HG03575 (cell line): ENCODE measurements at regions not wholly inside any gene's neighbourhood (a gene's known extent, or its start where the extent isn't known, plus 50 kb on each side); places are given as distances from the start of the nearest gene placed in this dataset.
"Not testable (repeated sequence)": the region's sequence is repeated elsewhere in the genome, so short reads cannot be mapped to it uniquely, and the experiment has no call there.

Experiments
- ATAC-seq: cut with Tn5 transposase; IDR thresholded peaks from one replicate; pipeline ENCODE4 v1.9.1; 2021; ENCODE audit not compliant: unreplicated experiment, insufficient number of reproducible peaks, low FRiP score; ENCODE audit errors: extremely low read depth

DNA sequence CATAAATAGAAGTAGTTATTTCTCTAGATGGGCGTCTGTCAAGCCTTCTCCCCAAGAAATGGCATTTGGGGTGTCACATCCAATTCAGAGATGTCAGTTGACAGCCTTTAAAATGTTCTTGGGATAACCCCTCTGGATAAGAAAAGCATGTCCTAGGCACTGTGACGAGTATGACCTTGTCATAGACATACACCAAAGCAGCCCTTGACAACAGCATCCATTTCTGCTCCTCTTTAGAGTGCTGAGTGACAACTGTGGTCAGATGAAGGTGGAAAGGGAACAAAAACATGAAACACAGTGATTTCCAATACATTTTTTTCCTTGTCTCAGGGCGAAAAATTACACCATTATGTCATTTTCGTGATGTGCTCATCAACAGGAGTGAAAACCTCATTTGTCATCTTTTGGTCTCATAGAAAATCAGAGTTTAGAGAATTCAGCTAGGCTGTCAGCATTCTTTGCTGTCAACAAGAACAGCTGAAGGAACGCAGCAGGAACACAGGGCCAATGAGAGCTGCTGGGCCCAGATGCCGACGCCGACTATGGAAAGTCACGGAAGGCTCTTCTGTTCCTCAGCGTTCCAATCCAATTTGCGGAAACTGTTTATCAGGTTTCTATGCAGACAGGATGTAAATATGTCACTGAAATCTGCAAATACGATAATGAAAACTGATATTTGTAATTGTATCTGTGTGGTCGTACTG lies 193.2 kb downstream of the ICOS start:
- no peak for ATAC-seq

DNA sequence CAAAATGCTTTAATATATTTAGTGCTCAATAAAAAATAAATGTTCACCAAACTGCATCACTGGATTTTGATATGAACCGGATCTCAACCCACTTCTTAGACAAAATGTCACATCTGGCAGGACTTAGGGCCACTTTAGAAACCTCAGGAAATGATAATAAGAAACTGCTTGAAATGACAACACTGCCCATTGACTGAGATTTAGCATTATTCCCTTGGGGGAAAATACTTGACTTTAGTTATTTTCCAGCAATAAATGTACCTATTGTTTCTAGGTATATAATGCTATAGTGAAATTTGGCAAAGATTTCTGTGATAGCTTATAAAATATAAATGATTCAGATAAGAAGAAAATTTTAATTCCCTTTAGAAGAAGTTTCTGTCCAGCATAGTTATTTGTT lies 195.1 kb downstream of the ICOS start:
- no peak for ATAC-seq

DNA sequence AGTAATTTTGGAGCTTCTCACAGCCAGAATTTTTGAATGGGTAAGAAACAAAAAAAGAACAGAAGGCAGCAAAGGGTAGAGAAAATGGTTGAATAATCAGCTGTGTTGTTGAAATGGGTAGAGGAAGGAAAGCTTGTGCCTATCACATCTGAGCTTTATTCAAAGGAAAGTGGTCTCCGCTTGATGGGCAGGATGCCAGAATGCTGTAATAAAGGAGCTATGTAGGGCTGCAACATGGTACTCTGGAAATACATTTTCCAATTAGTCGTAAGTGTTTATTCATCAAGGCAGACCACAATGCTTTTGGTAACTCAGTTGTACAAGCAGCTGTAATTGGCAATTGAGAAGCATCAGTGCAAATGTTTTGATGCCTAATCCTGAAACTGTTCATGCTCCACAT lies 196.9 kb downstream of the ICOS start:
- no peak for ATAC-seq

DNA sequence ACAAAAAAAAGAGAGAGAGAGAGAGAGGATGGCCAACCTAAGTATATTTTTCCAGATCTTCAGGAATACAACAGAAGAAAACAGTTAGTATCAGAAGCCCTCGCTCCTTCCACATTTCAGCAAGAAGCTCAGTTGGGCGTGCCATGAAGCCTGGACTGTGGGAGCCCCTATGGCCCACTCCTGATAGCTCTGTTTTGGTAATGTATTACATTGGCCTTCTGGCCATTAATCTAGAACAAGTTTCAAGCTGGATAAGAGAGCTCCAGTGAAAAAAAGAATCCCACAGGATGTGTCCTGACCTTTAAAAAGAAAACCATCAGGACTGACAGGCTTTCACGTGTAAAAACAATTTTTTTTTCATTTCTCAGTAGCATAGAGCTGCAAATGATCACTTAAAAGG lies 197.9 kb downstream of the ICOS start:
- ATAC-seq: no peak

DNA sequence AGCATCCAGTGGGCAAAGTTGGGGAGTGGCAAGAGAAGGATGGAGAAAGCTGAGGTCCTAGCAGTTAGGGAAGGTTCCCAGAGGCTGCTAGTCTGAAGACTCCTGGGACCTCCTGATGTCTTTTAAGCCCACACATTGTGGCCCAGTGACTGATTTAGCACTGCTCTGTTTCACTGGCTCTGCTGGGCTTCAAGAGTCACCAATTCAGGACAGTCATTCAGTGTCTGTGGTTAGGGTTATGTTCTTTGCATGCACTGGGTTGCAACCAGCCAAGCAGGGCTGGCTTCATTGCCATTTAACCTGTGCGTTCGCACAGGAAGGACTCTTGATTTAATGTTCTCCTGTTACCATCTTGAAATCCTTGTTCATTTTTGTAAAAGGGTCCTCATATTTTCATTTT lies 199.2 kb downstream of the ICOS start:
- ATAC-seq: no peak

DNA sequence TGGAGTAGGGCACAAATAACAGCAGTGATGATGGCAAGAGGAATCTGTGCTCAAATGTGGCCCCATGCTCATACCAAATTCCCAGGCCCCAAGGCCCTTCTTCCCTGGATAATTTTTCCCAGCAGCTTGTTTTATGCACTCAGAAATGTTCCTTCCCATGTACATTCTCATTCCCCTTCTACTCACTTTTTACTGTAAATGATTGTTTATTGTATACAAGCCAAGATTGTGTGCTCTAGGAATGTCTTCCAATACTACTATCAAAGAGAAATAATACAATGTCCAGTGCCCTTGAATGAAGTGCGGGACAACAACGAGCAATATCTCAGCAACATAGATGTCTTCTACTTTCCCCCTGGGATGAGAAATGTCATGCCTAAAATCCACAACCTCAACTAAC lies 201.6 kb downstream of the ICOS start:
- ATAC-seq: no peak

DNA sequence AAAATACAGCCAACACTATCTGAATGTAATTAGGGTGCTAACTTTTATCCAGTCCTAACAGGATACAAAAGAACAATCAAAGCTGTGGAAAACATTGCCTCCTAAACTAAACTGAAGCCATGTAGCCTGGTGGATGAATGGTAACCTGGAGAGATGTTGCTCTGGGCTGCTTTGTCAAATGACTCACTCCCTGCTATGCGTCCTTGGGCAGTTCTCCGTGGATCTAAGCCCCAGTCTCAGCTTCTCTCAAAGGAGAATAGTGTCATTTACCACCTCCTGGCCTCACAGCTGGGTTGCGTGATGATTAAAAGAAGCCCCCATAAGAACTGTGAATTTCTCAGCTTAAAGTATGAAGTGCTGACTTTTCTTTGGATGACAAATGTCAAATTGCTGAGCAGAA lies 203.7 kb downstream of the ICOS start:
- no peak for ATAC-seq

DNA sequence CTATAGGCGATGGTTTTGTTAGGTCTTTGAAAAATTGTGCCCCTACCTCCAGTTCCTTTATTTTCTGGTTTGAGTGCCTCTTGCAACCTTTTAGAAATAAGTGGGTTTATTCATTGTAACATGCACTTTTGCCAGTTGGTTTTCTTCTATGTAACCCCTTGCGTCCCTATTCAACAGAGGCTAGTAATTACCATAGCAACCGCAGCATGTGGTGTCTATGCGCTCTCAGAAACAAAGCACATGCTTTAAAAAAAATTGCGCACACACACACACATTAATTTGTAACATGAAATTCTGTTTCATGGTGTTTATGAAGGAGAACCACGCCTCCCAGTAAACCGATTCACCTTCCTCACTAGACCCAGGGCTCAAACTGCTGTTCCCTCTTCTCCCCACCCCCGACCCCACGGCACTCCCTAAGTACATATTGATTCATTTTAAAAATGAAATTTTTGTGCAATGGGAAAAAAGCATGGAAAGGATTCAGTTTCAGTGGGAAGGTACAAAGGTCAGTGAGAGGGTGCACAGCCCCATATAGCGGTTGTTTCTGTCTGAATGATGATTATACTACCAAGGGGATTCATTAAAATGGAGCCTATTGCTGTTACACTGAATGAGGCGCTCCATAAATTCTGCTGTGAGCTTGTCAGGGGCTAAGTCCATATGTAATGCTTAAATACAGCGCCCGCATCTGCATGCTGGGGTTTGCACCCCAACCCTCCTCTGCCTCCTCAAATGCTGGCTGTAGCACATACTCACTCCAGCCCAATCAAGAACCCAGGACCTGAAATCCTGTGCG lies 206.9 kb downstream of the ICOS start:
- no peak for ATAC-seq

DNA sequence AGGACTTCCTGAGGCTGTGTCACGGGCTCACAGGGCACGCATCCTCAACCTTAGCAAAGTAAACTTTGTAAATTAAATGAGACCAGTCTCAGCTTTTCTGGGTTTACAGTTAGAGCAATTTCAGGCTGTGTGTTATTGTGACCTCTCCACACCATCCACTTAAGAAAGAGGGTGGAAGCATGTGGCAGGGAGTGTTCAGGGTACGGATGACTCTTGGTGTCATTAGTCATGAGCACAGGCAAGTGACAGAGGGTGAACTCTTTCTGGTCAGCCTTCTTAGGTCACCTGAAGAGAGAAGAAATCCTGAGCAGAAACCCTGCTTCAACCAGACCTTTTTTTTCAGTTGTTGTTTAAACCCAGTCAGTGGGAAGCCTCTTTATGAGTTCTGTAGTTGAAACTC lies 207.9 kb downstream of the ICOS start:
- ATAC-seq: no peak

DNA sequence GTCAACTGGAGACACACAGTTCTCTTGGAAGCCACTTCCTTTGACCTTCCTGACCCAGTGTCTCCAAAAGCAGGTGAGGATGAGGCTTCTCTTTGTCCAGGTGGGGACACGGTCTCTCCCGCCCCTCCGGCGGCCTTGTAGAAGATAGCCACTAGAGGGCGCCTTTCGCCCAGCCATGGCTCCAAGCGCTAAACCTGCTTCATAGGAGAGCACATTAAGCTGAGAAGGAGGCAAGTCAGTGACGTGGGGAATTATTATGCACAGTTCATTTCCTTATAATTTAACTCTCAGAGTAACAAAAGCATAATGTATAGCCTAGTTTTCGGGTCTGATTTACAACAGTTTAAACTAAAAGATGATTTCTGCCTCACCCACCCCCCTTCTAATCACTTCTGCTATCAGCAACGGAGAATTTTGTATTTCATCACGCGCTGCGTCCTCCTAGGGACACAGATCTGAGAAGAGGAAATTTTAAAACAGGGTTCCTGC lies 208.7 kb downstream of the ICOS start:
- ATAC-seq: peak; percentile 88

DNA sequence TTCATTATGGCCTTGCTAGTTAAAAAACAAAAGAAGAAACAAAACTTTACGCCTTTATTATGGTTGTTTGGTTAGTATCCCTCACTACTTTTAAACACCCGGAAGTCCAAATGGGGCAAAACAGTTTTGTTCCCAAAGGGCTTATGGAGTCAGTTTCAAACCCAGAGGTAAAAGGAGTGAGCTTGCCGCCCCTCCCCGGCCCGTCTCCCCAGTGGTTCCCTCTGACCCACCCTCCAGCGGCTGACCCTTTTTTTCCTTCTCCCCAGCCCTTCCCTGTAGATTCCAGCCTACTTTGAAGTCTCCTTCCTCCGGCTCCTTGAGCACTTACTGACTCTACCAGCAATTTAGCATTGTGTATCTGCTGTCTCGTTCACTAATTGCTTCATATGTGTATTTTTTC lies 209.2 kb downstream of the ICOS start:
- ATAC-seq: no peak

DNA sequence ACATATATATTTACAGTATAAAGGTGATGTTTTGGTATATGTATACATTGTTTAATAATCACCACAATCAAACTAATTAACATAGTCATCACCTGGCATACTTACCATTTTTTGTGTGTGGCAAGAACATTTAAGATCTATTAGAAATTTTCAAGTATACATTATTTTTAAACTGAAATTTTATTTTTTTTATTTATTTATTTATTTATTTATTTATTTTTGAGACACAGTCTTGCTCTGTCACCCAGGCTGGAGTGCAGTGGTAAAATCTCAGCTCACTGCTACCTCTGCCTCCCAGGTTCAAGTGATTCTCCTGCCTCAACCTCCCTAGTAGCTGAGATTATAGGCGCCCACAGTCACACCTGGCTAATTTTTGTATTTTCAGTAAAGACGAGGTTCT lies 210.5 kb downstream of the ICOS start:
- ATAC-seq: not testable (repeated sequence)

DNA sequence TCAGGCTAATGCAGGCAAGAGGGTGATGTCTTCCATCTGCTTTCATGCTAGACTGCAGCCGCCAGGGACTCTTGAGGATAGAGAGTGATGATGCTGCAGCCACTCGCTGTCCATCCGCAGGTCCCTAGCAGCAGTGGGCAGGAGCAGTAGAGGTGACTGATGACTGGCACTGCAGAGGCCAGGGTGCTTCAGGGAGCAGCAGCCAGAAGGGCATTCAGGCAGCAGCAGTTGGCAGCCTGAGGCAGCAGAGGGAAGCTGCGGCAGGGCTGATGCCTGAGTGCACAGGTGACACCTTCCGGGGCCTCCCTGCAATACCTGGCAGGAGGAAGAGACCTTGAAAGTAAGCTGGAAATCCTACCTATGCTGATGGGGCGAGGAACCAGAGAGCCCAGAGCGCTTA lies 214.2 kb downstream of the ICOS start:
- no peak for ATAC-seq

DNA sequence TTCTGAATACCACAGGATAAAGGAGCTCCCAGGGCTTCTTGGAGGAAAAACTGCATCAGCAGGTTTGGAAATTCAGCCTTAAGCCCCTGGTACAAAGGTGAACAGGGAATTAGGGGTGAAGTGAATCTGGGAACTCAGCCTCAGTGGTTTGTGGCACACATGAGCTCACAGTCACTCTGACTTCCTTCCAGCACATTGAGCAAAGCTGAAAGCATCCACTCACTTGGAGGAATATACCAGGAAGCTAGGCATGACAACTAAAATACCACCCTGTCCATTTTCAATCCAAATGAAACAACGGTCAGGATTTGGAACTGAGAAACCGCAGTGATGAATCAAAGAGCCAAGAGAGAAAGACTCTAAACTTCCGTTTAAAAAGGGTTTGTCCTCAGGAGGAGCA lies 216.1 kb downstream of the ICOS start:
- ATAC-seq: no peak

DNA sequence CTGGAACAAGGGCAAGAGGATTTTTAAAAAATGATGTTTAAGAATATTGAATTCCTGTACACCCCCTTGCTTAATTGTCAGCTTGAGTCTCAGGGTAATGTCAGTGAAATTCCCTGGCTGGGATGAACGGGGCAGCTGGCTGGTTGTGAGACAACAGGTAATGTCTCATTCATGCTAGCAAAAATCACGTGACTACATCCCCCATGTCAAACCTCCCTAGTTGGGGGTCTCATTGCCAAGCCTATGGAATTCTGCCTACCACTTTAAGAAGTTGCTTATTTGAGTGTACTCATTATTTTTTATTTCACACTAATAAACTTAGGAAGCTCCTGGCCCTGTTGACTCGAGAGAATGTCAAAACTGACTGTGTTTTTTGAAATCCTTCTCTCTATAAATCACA lies 218.3 kb downstream of the ICOS start:
- ATAC-seq: no peak

DNA sequence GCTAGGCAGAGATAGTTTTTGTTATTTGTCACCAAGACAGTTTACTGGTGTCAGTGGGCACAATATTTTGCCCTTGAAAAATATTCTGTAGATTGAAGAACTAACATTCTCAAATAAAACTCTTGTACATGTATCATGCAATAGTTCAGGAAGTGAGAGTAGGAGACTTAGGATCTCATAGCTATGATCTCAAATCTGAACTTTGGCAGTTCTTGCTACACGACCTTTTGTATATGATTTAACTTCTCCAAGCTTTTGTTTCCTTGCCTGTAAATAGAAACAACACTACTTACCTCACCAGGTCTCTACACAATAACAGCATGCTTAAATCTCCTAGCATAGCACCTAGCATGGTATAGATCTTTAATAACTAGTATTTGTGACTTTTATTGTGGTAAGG lies 219.9 kb downstream of the ICOS start:
- no peak for ATAC-seq

DNA sequence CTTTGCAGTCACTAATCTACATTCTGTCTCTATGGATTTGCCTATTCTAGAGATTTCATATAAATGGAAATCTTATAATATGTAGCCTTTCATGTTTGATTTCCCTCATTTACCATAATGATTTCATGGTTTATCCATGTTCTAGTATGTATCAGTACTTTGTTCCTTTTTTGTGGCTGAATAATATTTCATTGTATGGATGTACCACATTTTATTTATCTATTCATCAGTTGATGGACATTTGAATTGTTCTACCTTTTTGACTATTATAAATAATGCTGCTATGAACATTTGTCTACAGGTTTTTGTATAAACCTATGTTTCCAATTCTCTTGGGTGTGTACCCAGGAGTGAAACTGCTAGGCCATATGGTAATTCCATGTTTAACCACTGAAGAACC lies 221.1 kb downstream of the ICOS start:
- no peak for ATAC-seq

DNA sequence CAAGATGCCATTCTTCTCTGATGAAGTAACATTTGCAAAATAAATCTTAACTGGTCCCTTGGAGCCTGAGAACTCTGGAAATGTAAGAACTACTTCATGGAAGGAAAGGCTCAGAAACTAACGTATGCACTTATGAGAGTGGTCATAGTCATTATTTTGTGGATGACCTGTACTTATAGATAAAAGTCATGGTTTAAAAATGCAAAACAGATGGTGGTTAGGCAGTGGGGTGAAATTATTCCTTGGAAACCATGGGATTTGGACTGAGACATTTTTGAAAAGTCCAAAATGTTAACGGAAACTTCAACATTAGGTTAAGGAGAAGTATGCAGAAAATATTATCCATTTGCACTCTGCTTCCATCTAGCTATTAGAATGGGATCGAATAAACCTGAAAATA lies 223.0 kb downstream of the ICOS start:
- no peak for ATAC-seq

DNA sequence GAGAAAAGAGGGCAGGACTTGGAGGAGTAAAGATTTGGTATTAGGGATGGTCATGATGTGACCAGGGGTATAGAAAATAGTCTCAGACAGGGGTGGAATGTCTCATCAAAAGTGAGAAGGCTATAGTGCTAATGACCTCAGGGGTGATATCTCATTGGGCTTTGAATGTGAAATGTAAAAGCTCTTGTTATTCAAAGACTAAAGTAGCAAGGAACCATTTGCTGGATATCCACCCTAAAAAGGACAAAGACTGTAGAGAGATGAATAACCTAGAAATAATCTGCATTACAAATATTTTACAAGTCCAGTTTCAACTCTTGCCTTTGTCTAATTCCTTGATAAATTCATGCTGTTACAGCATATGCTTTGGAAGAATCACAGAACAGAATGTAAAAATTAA lies 224.4 kb downstream of the ICOS start:
- no peak for ATAC-seq

DNA sequence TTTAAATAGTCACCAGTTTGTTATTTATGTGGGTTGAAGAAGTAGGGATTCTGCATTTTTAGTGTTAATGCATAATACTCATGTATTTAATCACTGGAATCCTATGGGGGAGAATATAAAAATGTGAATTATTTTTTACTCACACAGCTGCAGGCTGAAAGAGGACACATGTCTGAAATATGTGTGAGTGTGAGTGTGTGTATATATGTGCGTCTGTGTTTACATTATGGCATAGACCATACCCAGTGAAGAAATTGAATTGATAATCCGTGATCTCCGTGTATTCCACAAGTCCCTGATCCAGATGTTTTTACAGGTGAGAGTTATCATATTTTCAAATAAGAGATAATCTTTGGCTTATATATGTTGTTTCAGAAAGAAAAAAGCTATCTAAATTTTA lies 225.3 kb downstream of the ICOS start:
- no peak for ATAC-seq

DNA sequence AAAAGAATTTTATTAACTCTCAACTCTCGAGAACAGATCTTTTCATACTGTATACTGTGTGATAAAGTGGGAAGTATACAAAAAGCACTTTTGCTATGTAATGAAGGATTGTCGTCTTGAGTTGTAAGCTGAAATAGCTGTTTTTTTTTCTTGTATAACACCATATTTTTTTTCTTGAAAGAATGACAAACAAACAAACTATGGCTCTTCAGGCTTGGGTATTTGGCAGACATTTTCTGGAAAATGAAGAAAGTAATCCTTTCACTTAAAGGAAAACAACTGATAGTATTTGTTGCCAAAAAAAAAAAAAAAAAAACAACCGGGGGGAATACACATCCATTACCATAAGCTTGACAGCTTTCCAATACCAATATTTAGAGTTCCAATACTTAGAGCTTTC lies 230.4 kb downstream of the ICOS start:
- no peak for ATAC-seq
